Limb (tissue), 2 donors: ENCODE measurements at regions not wholly inside any gene's neighbourhood (a gene's known extent, or its start where the extent isn't known, plus 50 kb on each side); places are given as distances from the start of the nearest gene placed in this dataset.
A peak's percentile ranks its signal among the peaks of the same experiment; 100 is the strongest.
"Not testable (repeated sequence)": the region's sequence is repeated elsewhere in the genome, so short reads cannot be mapped to it uniquely, and the experiment has no call there.

ENCODE experiments used
- DNase-seq, 2 donors: peaks; one replicate each; pipeline ENCODE4 v3.0.0-alpha.2; 2016; ENCODE audit errors: extremely low spot score in 2 of 2

DNA sequence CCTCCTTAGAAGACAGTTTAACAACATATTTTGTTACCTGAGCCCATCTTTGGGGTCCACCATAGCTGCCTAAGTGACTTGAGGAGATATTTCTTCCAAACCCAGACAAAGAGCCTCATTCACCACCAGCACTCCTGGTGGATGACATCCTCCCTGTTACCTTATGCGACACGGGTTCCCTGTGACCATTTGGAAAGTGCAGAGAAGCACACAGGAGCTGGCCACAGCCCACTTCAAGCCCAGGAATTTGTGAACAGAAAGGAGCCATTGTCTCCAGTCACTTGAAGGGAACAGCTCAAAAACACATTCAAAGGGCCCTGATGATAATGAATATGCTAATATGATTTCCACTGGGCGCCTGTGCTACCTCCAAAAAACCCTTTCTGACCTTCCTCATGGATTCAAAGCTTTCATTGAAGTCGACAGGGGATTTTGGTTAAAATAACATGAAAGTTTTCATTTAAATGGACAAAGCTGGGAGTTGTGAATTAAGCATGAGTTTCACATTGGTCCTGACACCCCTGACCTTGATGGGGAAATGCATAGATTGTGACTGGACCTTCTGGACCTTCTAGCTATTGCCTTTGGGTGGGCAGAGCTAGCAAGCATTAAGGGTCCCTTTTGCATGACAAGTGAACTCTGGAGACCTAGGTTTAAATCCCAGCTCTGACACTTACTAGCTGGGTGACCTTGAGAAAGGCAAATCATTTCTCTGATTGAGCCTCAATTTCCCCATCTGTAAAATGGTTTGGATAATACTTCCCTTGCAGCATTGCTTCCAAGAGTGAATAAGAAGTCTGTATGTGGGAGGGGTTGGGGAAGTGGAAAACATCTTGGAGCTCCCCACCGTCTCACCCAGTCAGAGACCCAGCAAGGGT, 83.3 kb upstream of the SIRPA start:
- peak in 1 of 2 donors; percentile 24 for DNase-seq

DNA sequence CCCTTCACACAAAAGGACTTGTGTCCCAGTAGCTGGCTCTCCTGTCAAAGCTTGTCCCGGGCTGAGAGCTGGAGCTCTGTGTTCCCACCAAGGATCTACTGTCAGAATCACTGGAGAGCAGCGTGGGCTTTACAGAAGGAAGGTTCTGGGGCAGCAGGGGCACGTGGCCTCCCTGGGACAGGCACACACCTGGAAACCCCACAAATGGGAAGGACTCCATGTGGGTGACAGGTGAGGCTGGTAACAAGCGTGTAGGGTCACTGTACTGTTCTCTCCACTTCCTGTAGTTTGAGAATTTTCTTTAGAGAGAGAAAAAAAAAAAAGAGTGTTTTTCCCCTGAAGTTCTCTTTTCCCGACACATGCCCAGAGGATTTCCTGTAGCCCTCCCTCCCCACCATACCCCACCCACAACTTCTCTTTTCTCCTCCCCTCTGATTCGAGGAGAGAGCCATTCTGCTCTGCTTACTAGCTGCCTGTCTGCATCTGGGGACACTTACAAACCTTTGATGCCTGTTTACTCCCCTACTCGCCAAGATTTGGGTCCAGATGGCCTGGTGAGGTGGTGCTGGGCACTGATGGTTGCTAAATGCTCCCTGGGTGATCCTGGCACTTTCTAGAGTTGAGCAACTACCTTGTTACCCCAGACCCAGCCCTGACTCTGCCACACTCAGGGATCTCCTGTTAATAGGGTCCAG, 84.1 kb upstream of the SIRPA start:
- peak in 1 of 2 donors; percentile 30 for DNase-seq

DNA sequence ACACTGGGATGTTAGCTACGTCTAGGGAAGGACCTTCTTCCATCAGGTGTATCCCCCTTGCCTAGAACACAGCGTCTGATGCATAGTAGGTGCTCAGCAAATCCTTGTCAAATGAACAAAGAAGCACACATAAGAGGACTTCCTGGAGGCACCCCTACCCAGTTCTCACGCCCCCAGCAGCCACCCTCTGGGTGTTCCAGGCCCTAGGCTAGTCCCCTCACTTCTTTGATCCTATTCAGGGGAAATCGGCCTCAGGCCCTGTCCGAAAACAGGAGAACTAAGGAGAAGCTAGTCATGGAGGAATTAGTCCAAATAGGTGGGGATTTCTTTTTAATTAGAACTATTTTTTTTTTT, 84.7 kb upstream of the SIRPA start:
- DNase-seq, result no peak

DNA sequence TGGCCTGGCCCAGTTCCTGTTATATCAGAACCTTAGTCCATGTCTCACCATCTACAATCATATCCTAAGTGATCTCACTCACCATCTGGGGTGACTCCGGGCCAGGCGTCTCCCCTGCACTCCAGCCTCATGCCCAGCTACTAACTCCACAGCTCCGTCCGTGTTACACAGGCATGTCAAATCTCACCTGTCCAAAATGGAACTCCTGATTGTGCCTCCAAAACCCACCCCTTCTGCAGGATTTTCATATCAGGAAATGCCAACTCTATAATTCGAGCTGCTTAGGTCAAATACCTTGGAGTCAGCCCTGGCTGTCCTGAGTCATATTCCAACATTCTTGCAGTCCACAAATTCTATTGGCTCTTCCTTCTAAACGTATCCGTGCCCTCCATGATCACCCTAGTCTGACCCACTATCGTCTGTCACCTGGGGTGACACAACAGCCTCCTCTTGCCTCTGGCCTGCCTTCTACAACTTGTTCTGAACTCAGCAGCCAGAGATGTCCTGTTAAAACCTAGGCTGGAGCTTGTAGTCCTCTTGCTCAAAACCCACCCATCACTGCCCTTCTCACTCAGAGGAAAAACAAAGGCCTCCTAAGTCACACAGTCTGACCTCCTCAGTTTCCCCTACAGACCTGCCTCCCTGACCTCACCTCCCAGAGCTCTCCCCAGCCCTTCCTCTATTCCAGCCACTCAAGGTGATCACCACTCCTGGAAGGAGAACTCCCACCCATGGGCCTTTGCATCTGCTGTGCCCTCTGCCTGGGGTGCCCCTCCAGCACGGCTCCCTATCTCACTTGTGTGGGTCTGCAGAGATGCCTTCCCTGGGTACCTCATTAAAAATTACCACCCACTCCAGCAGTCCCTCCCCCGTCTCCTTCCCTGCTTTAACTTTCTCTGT, 85.3 kb upstream of the SIRPA start:
- peak in 1 of 2 donors; percentile 21 for DNase-seq

DNA sequence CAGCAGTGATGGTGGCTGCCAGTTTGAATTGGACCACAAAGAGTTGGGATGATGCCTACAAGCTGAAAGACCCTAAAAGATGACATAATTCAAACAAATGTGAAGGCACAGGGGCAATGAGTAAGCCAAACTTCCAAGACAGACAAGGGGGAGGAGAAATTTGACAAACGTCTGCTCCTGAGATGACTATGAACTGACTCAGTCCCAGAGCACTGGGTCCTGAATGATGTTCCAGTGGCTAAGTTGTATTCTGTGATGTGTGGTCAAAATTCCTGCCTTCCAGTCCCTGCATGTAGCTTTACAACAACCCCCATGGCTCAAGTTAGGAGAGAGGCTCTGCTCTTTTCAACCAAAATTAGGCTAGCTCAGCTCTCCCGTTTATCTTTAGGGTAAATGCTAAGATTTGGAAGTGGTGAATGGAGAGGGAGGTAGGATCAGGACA, 86.1 kb upstream of the SIRPA start:
- no peak for DNase-seq

DNA sequence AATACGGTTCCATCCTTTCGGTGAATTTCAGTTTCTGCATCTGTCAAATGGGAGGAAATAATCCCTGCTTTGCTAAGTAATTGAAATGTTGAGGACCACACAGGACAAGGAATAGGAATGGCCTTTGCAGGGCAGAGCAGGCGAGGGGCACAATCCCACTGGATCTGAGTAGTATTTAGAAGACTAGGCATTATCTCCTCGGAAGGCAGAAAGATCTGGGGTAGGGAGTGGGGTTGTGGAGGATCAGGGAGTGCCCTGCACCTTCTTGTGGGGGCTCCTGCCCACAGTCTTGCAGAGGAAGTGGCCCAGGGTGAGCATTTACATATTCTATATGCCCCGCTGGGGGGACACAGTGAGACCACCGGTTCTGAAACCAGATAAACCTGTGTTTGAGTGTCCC, 87.1 kb upstream of the SIRPA start:
- no peak for DNase-seq

DNA sequence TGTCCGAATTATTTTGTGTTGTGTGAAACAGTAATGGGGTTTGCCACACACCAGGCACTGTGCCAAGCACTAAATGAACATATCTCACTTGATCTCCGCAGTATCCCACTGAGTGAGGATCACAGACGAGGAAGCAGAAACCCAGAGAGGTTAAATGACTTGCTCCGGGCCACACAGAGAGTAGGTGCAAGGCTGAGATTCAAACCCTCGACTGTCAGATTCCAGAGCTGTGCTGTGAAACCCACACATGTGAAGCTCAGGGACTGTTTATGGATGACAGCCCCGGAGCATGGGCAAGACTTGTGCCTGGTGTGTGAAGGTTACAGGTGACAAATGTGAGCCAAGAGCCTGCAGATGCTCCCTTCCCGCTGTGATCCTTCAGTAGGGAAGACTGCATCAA, 87.8 kb upstream of the SIRPA start:
- peak in 1 of 2 donors; percentile 8 for DNase-seq

DNA sequence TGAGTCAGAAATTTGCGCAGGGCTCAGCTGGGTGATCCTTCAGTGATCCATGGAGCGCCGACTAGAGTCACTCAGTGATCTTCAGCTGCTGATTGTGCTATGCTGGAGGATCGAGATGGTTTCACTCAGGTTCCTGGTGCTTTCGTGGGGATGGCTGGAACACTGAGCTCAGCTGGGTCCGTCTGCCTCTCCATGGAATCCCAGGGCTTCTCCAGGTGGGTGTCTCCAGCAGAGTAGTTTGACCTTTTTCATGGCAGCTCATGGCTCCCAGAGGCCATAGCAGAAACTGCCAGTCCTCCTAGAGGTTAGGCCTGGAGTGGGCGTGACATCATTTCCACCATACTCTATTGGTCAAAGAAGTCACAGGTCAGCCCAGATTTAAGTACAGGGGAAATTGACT, 88.8 kb upstream of the SIRPA start:
- peak in 1 of 2 donors; percentile 16 for DNase-seq

DNA sequence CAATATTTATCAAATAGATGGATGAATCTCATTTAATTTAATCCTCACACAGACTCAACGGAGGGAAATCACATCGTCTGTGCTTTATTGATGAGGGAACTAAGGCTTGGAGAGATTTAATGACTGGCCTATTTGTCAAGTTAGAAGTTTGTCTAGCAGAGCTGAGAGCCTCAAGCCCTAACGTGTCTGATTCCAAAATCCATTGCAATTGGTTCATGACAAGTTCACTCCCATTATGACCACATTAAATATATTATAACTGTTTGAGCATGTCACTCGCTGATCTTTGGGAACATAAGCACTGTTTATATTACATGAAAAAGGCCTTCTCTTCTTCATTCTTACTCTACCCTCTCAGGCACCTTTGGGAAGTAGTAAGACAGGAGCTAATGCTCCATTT, 89.4 kb upstream of the SIRPA start:
- no peak for DNase-seq

DNA sequence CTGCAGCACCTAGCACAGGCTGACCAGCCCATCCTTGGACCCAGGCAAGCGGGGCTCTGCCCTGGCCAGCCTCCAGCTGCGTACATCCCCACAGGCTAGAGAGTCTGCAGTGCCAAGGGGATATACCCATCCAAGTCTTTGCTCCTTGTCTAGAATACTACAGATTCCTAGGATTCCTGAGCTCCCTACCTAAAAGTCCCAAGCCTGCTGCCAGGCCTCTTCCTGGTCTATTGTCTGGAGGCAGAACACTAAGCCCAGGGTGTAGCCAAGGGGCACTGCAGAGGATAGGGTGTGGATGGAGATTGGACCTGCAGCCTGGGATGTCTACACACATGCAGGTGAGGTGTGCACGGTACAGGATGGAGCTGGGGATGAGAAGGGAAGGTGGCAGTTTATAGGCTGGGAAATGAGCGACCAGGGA, 90.0 kb upstream of the SIRPA start:
- DNase-seq, result peak in 1 of 2 donors; percentile 19

DNA sequence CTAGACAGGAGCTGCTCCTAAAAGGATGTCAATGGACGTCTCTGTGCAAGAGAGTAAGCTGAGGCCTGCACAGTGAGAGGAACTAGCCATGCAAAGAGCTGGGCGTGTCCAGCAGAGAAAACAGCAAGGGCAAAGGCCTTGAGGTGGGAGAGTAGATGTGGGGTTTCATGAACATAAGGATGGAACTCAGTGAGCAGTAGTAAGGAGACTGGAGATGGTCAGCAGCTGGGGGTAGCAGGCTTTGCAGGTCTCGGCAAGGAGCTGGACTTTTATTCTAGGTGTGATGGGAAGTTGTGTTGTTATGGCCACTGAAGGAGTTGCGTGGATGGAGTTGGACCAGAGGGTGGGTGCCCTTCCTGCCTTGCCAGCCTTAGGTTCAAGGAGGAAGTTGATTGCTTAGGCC, 90.7 kb upstream of the SIRPA start:
- peak in 1 of 2 donors; percentile 19 for DNase-seq

DNA sequence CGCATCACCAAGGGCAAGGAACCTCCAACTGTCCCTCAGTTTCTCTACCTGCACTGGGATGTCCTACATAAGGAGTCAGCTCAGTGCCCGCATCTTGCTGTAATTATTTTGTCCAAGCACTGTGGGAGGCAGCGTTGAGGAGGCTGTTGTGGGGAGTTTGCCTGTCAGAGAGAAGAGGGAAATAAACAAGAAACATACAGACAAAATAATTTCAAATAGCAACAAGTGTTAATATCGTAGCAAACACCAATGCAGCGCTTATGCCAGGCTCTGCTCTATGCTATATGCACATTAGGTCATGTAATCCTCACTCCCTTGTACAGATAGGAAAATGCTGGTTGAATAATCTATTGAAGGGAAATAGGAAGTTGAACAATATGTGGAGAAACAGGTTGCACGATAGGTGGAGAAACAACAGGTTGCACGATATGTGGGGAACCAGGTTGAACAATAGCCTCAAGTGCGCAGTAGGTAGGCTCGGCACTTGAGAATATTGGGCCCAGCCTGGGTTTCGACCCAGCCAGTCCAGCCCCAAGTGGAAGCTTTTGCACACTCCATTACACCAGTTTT, 91.2 kb upstream of the SIRPA start:
- no peak for DNase-seq

DNA sequence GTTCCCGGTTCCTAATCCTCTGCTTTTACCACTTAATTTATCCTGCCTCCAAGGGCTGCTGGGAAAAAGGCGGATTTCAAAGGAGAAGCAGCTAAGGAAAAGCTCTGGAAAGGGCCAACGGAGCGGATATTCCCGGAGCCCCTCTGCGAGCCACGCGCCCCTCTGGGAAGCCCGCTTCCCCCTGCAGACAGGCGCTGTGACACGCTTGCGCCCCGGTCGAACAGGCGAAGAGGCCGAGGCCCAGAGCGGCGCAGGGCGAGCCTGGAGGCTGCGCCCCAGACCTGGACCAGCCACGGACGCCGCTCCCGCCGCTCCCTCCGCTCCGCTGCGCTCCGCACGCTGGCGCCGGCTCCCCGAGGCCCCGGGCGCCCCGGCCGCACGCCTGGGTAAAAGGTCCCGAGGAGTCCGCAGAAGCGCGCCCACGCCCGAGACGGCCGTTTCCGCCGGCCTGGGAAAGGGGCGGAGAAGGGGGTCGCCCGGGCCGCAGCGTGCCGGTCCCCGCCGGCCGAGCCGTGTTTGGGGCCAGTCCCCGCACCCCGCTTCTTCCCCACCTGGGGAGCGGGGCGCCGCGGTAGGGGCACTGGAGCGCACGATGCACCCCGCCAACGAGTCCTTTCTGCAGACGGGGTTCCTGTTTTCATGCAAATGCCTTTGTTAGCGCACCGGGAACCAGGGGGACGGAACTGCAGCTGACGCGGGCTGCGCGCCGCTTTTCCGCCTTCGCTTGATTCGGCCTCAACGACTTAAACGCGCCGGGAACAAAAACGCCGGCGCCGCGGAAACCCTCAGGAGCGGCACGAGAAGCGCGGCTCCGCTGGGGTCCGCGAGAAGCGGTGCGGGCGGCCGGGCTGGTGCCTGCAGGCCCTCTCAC, 91.9 kb upstream of the SIRPA start:
- DNase-seq, result peak; percentile 27 to 72

DNA sequence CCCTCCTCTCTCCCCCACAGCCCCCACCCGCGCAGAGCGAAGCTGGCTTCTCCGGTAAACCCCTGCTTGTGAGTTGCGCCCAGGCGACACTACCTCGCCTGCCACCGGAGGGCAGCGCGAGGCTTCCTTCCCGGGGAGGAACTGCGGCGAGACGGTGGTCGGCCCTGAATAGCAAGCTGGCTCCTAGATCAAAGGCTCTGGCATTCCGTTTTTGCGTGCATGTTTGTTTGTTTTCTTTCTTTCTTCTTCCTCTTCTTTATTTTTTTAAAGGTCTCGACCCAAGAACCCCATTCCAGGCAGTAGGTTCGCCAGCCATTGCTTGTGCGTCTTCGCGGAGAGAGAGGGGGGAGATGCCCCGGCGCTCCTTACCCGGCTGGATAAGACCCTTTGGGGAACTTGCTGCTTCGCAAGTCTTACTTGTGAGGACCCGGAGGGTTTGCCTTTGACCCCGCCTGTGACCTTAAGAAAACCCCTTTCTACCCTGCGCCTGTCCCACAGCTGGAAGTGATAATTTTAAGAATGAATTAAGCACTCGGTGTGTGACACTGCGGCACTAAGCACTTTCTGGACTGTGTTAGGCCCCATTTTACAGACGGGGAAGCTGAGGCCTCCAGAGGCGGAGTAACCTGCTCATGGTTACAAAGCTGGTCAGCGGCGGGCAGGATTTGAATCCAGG, 92.7 kb upstream of the SIRPA start:
- DNase-seq, result peak; percentile 60 to 81

DNA sequence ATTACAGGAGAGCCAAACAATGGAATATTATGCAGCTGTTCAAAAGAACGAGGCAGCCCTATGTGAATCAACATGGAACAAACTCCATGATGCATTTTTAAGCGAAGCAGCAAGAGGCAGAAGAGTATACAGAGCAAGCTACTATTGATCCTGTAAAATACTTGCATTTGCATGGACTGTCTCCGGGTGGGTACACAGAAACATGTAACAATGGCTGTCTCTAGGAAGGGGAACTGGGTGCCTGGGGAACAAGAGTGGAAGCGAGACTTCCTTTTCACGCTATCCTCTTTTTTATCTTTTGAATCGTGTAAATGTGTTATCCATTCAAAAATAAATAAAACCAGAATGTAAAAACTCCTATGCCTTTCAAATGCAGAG, 93.3 kb upstream of the SIRPA start:
- DNase-seq, result no peak

DNA sequence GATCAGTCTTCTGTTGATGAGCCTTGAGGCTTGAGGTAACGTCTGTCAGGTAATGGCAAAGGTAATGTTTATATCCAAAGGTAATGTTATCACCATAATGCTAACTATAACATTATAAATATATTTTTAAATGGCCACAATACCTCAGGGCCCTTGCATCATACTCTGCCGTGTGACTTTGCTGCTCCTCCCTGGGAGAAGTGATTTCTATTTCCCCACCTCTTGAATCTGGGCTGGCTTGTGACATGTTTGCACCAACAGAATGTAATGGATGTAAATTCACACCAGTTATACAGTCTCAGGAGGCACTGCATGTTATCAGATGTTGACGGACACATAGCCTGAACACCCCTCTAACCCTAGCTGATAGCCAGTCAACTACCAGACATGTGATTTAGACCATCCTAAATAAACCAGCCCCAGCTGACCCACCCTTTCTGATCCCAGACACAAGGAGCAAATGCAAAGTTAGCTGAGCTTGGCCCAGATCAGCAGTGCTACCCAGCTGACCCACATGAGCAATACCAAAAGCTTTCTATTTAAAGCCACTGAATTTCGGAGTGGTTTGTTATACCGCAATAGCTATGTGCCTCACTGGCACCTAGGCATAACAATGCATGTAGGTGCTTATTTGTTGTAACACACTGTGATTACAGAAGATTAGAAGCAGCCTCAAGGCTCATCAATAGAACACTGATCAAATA, 93.8 kb upstream of the SIRPA start:
- peak in 1 of 2 donors; percentile 7 for DNase-seq

DNA sequence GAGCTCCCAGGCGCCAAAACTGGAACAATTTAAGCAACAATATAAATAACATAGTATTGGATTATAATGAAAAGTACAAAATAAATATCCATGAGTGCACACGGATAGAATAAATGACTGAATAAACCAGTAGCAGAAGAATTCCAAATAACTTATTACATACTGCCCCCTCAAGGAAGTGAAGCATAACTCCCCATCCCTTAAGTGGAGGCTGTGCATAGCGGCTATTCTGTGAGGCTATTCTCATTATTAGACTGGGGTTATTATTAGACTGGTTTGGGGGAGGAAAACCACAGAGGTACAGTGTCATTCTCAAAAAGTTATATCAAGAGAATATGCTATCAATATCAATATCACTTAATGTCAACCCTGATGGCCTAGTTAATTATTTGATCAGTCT, 94.4 kb upstream of the SIRPA start:
- no peak for DNase-seq

DNA sequence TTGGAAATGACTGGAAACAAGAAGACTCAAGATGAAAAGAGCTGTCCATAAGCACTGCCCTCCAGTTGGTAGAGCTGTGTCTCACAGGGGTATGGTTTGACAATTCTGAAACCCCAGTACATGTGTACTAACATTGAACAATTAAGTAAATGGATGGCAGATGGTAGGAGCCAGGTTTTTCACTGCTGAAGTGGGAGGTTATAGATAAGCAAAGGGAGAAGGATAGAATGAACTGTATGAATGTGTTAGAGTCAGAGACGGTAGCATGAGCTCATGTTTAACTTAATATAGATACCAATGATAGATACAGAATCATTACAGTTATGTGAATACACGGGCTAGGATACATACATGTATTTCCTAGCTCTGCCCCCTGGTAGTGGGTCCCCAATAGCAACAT, 95.0 kb upstream of the SIRPA start:
- DNase-seq, result no peak

DNA sequence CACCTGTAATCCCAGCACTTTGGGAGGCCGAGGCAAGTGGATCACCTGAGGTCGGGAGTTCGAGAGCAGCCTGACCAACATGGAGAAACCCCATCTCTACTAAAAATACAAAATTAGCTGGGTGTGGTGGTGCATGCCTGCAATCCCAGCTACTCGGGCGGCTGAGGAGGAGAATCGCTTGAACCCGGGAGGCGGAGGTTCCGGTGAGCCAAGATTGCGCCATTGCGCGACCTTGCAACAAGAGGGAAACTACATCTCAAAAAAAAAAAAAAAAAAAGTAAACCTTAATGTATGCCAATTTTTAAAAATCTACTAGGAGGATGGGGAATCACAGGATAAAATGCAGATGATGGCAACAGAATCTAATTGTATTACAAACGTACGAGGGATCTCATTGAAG, 95.5 kb upstream of the SIRPA start:
- not testable (repeated sequence) for DNase-seq
